Right forelimb (tissue), 1 donor: ENCODE measurements at regions not wholly inside any gene's neighbourhood (a gene's known extent, or its start where the extent isn't known, plus 50 kb on each side); places are given as distances from the start of the nearest gene placed in this dataset.
"Not testable (repeated sequence)": the region's sequence is repeated elsewhere in the genome, so short reads cannot be mapped to it uniquely, and the experiment has no call there.

ENCODE experiments used
- DNase-seq: peaks from one replicate; pipeline ENCODE4 v3.0.0-alpha.2; 2018

DNA sequence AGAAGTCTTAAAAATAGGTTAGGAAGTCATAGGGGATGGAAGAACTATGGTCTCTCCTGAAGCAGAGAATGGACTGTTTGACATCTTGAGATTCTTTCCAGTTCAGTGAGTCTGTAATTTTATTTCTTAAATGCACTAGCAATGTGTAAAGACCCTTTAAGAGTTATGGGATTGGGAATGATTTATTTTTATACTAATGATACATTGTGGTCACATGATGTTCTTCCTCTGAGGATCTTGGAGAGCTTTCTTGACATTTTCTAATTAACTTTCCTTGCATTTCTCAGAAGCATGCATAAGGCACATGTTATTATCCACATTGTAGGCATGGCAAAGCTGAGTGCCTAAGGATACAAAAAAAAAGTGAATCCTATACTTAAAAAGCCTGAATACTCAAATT lies 507.6 kb upstream of the NRSN1 start:
- DNase-seq: no peak

DNA sequence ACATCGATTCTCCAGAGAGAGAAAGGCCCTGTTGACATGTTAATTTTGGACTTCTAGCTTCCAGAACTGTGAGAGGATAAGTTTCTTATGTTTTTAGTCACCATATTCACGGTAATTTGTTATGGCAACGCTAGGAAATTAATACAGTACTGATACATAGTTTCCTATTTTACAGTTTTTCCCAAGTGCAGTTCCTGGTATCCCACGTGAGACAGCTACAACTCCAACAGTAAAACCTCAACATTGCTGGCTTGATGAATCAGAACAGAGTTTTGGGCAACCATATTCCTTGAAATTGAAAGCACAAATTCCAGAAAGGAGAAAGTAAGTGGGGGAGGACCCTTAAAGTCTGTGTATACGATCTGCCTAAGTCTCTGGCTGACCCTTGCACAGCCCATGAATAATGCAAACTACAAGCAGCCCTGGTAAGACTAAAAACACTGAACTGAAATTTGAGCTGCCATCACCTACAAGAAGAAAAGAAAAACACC lies 505.1 kb upstream of the NRSN1 start:
- peak; percentile 42 for DNase-seq

DNA sequence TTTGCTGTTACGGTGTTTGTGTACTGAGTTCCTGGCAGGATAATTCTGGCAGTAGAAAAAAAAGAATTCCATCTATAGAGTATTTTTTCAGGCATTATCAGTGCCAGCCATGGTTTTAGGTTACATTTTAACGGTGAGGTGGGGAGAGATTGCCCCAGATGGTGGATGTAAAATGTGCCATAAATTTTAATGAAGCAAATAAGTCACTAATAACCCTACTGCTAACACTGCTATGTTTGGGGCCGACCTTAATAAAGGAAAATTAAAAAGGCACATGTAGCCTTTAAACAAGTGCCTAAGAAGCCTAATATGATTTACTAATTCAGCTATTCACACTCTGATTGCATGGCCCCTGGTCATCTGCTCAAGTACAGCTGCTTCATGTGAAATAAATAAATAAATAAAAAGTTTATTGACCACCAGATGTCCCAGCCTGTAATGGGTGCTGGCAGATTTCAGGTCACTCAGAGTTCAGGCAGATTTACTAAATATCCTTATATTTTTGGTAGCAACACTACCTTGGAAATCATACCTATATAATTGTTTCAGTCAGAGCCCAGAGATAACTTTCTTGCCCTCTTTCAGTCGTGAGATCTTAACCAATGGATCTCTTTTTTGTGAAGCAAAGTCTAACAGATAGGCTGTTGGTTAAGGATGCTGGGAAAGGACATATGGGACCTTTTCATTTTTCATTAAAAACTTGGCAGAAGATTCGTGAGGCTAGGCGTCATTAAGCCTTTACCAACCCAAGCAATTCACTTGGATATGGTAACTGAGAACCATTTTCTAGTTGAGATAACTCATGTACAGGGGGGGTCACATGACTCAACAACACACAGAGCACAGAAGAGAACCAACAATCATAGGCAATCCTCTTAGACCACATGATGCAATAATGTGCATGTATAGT lies 495.0 kb upstream of the NRSN1 start:
- DNase-seq: no peak

DNA sequence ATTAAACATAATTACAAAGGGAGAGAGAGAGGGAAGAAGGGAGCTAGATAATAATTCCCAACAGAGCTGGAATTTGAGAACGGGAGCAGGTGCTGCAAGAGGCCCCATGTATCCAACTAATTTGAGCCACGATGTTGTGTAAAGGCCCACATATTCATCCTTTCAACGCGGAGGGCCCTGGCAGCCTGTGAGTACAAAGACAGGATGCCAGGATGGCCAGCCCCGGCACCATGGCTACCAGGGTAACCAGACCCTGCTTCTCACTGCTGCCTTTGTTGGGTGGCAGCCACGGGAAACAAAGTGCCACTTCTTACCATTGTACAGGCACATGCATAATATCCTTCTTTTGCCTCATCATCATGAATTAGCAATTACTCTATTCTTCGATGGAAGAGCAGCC lies 492.0 kb upstream of the NRSN1 start:
- DNase-seq: no peak

DNA sequence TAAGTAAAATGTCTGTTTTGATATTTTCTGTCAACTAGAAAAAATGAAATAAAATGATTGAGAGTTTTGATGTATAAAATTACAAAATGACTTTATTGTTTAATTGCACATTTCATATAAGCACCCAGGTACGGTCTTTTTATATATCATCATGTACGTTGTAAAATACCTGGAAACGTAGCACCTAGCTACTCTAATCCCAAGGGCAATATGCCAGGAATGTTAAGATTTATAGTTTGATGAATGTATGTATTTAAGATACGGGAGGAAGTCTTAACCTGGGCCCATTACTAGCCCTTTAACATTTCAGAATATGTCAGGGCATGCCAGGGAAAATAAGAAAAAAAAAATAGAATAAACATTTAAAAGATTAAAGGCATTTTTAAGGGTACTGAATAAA lies 490.9 kb upstream of the NRSN1 start:
- no peak for DNase-seq

DNA sequence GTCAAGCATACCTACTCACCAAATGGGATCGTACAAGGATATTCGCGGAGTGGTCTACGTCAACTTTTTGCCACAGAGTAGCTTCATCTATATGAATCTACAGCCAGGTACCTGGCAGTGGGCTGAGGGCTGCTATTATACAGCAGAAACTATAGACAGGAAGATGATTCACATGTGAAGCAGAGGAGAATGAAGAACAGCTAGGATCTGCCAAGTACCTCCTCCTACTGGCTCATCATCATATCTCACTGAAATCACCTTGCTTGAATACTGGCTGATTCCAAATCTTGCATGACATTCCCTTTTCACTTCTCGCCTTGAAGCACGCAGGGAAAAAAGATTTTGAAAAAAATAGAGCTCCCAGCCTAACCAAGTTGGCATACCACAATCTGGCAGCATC lies 488.7 kb upstream of the NRSN1 start:
- DNase-seq: no peak

DNA sequence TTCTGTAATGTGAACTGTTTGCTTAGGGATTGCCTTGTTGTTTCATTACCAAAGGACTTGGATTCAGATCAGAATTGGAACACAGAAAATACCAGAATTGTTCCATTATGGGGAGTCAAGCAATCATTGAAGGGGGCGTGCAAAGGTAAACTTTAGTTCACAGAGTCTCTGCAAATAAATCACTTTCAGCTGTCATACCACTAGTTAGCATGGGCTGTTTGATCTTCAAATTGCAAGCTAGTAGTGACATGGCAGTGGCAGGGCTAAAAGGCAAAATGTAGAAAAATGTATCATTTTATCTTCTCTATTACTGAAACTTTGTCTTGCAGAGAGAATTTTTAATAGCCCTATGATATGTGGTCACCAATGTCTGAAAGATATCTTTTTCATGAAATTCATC lies 483.2 kb upstream of the NRSN1 start:
- DNase-seq: no peak

DNA sequence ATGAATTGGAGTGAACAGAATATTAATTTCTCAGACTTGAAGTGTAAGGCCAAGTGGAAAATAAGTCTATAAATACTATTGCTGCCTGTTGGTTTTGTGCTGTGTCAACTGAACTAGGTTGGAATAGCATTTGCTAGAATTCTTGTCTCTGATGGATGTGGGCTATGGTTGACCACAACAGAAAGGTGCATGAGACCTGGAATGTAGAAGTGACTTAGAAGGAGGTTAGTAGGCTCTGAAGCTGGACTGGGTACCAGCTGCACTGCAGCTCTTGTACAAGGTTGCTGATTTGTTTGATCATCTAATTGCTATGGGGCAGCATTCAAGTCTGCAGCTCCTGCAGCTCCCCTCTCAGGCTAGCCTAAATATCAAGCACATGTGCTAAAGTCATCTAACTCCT lies 479.0 kb upstream of the NRSN1 start:
- no peak for DNase-seq

DNA sequence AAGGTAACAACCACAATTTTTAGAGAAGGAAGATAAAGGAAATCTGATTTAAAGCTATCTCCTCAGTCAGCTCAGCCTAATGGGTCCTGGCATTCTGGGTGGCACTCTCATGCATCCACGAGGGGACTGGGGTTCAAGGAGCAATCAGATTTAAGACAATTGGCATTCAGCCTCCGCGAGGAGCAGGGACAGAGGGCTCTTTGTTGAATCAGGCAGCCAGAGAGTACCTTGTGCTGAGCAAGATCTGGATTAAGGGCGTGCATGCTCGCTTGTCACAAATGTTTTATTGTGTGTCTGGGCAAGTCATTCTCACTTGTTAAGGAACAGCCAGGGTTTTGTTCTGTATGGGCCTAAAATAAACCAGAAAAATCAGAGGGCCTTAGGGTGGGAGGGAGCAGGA lies 475.3 kb upstream of the NRSN1 start:
- no peak for DNase-seq

DNA sequence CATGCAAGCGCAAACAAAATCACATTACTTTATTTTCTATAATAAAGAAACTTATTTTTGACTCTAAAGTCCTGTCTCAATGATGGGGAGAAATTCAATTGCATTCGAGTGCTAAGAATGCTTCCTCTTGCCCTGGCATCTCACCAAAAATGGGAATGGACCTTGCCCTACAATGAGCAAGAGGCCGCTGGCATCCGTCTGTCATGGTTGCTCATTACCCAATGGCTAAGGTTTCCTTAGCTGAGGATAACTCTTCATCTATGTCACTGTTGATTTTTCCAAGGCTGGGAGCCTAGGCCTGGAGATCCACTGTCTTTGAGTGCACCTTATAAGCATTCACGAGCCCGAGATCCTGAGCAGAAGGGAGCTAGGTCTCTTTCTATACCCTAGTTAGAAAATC lies 471.3 kb upstream of the NRSN1 start:
- no peak for DNase-seq

DNA sequence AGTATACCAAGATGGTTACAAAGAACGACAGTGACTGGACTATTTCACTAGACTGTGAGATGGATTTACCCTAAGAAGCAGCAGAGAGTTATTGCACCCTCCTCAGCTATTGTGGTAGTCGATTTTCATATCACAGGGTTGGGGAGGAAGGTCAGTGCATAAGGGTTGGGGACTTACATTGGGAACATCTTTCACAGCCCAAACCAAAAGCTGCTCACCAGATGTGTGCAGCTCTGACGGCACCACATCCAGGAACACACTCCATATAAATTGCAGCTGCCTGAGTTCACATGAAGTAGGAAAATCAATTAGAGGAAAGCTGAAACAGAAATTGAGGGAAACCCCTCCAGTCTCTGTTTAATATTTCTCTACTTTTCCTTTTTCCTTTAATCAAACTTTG lies 470.5 kb upstream of the NRSN1 start:
- DNase-seq: peak; percentile 63

DNA sequence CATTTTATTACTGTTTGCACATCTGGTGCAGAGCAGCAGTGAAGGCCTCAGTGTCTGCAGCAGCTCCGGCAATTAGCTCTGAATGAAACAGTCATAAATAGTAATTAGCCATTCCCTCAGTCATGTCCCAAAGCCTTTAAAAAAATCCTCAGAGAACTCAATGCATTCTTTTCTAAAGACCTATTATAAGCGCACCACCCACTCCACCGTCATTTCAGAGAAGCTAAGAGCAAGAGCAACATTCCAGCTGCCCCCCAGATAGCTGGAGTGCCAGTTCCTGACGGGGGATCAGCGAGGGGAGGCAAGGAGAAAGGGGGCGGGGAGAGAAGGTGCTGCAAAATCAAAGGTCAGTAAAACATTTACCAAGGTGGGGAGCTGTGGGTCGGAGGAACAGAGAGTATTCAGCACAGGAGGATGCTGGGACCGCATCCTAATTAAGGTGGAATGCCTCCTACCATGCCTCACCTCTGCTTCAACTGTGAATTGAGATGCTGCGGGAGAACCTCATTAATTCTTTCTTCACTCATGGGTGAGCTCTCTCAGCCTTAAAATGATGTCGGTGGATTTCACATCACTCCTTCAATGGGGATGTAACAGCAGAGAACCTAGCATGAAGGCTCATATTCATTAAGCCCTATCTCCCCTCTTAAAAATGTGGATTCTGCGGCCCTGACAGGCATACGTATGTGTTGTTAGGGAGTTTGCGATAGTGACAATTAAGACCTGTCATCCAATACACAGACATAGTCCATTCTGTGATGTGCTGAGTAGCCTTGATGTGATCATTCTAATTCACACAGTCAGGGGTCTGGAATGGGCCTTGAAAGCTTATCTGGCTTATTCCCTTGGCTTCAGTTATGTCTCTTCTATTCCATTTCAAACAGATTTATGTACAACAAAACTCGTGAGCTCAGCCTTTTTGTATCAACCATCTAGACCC lies 469.5 kb upstream of the NRSN1 start:
- no peak for DNase-seq

DNA sequence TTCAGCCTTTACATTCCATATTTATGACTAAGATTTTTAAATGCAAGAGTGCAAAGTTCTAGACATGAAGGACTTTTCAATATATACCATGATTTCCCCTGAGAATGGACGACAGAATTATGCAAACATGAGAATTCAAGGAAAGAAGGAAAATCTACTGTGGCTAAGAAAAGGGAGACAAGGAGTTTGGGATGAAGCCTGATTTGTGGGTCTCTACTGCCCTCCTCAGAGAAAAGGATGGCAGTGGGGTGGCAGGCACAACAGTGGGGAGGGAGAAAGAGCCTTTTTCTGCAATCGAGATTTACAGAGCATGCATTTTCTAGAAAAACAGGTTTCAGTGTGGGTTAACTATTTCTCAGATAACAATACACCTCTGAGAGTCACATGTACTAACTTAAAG lies 466.9 kb upstream of the NRSN1 start:
- no peak for DNase-seq

DNA sequence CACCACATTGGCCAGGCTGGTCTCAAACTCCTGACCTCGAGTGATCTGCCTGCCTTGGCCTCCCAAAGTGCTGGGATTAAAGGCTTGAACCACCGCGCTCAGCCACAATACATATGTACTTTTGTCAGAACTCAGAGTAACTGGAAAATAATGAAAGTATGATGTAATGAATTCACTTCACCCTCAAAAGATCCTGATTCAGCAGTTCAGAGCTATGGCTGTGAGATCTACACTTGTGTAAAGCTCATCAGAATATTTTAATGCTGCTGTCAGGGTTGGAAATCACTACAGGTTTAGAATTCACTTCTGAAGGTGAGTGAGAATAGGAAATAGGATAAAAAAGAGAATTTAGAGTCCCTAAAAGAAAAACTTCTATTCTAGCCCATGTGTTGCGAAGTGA lies 464.5 kb upstream of the NRSN1 start:
- DNase-seq: no peak

DNA sequence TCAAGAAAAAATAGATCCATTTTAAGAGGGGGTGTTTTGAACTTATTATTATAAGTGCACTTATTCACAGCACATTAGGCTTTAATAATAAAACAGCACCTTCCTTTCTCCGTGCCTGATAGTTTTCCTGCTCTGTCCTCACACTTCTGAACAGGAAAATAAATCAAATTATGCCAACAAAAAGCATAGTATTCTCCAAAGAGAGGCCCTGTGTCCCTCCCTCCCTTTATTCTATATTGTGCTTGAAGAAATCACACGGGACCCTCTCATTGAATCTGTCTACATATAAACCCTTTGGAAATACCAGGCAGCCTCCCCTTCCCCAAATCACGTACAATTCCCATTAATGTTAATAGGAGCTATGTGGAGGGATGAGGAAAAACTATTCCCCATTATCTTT lies 462.9 kb upstream of the NRSN1 start:
- DNase-seq: no peak

DNA sequence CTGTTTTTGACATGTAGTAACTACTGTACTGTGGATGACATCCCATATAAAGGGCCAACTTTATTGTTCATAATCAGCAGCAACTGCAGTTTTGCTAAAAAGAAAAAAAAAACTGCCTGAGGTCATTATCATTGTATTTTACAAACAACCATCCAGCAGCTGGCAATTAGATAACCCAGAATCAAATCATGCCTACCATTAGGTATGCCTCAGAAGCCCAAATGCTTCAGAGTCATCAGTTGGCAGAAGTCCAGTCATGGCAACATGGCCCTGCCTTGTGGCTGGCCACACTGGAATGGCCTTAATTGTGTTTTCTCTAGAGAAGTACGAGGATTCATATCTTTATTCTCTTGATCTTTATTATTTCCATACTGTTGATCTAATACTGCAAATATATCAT lies 462.4 kb upstream of the NRSN1 start:
- DNase-seq: no peak

DNA sequence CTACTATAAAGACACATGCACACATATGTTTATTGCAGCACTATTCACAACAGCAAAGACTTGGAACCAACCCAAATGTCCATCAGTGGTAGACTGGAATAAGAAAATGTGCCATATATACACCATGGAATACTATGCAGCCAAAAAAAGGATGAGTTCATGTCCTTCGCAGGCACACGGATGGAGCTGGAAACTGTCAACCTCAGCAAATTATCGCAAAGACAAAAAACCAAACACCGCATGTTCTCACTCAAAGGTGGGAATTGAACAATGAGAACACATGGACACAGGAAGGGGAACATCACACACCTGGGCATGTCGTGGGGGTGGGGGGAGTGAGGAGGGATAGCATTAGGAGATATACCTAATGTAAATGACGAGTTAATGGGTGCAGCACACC lies 460.1 kb upstream of the NRSN1 start:
- not testable (repeated sequence) for DNase-seq

DNA sequence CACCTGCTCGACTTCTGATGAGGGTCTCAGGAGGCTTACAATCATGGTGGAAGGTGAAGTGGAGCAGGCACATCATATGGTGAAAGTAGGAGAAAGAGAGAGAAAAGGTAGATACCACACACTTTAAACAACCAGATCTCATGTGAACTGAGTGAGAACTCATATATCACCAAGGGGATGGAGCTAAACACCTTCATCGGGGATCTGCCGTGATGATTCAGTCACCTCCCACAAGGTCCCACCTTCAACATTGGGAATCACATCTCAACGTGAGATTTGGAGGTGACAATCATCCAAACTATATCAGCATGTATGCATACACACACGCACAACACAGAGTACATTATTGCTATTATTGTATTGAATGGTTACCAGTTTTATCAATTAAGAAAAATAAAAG lies 453.3 kb upstream of the NRSN1 start:
- no peak for DNase-seq

DNA sequence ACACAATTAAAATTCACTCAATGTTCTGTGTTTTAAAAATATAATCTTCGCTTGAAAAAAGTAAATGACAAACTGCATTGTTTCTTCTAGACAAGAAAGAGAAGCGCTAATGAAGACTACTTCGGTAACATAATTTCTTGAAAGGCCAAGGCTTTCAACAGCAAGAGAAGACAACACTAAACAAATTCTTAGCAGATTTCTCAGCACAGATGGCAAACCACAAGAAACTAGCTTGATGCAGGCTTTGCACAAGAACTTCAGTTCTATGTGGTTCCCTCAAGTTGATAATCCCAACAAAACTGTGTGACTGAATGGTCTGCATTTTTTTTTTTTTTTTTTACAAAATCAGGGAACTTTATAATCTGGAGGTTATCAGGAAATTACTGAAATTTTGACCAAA lies 447.4 kb upstream of the NRSN1 start:
- DNase-seq: no peak

DNA sequence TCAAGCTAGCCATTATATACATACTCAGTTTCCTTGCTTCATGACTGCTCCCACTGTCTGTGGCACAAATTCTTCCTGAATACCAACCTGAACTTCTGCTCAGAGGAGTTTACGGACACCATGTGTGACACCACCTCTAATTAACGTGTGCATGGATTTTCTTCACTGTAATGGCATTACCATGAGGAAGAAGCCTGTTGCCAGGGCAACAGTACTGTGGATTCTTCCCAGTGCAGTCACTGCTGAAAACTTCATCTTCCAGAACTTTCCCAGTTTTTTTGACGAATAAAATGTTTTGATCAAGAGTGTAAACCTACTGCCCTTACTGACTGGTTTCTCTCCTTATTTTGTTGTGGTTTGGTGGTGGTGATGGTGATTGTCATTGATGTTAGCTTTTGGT lies 444.3 kb upstream of the NRSN1 start:
- DNase-seq: no peak

DNA sequence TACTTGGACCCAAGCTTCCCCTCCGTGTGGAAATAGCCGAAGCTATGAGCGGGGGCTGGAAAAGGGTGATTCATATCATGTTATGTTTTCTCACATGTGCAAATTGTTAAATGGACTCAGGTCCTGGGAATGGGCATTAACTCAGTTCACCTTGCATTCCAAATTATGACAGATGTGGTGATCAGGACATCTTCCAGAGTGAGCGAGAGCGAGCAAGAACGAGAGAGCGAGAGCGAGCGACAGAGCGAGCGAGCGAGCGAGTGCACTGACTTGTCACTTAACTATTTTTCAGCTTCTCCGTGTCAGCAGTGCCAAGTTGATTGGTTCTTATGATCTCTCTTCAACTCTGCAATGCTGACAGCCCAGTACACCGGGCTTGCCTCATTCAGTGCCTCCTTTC lies 437.4 kb upstream of the NRSN1 start:
- DNase-seq: no peak

DNA sequence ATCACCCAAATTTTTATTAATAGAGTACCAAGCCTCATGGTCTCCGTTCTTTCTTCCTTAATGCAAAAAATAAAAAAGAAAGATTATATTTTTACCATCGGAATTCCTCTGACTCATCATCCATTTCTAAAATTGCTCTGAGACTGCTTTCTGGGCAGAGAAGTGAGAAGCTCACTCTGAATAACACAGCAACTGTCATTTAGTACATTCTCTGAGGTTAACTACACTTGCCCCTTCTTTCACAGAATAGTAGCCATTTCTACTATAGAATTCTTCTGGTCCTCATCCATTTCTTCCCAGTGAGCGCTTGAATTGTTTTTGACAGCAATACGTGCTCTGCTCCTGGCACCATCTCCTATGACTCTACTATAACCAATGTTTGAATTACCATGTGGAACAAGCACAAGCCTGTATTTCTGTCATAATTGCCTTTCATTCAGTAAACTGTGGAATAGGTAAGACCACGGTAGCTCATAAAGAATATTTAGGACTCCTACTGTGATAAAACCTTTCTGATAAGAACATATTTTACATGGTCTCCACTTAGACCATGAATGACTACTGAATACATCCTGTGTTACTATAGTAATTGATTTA lies 435.5 kb upstream of the NRSN1 start:
- DNase-seq: no peak

DNA sequence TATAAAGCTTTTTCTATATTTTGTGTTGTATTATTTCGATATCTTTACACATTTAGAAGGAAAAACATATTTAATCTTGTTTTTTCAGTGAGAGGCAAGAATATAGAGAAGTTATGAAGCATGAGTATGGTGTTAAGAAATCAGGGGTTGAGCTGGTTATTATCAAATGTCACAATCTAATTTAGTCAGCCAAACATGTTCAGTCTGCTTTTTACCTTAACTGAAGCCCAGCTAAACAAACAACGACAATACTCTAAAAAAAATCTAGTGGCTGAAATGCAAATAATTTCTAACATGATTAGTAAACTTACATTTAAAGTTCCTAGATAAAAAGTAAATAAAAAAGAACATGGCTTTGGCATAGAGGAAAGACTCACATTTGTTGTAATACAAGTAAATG lies 433.8 kb upstream of the NRSN1 start:
- no peak for DNase-seq

DNA sequence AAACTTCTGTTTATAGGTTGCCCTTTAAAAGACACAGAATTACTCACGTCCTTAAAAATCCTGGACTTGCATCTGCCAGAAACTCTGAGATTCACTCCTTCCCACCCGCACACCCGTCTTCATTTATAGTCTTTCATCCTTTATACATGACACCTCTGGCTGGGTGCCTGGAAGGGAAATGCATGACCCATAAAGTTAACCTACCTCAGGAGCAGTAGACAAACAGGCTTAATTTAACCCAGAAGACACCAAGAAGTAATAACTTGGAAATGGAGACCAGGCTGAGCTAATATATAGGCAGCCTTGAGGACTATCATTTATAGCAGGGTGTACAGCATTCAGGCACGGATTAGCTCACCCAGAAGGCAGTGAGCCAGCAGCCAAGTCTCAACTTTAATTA lies 429.0 kb upstream of the NRSN1 start:
- DNase-seq: peak; percentile 62
